Loucy (cell line): ENCODE measurements at regions not wholly inside any gene's neighbourhood (a gene's known extent, or its start where the extent isn't known, plus 50 kb on each side); places are given as distances from the start of the nearest gene placed in this dataset.

Experiments used
- H2AFZ ChIP-seq: fragments of 200-600 bp; sonication (generic); 2 replicates; pipeline ENCODE4 v1.6.0; 2016; ENCODE audit warnings: antibody characterized with exemption, mild to moderate bottlenecking, low read length, moderate library complexity
- H3F3A ChIP-seq: fragments of 200-600 bp; 2 replicates; pipeline ENCODE4 v1.6.0; 2016; ENCODE audit warnings: antibody characterized with exemption, low read depth, mild to moderate bottlenecking
- H3K27me3 ChIP-seq: fragments of 200-600 bp; sonication (generic); 2 replicates; pipeline ENCODE4 v1.6.1; 2014; ENCODE audit warnings: low read length, mild to moderate bottlenecking; ENCODE audit not compliant: insufficient read depth, poor library complexity, severe bottlenecking
- H3K36me3 ChIP-seq: fragments of 200-600 bp; sonication (generic); 2 replicates; pipeline ENCODE4 v1.6.1; 2016; ENCODE audit warnings: low read length; ENCODE audit not compliant: insufficient read depth
- H3K4me1 ChIP-seq: fragments of 200-600 bp; sonication (generic); 2 replicates; pipeline ENCODE4 v1.5.1; 2014; ENCODE audit warnings: low read length, mild to moderate bottlenecking; ENCODE audit not compliant: insufficient read depth, poor library complexity, severe bottlenecking
- H3K4me2 ChIP-seq: fragments of 200-600 bp; sonication (generic); 2 replicates; pipeline ENCODE4 v1.6.0; 2014; ENCODE audit warnings: antibody characterized with exemption, low read length, low read depth, mild to moderate bottlenecking; ENCODE audit not compliant: poor library complexity, severe bottlenecking
- H3K4me3 ChIP-seq: fragments of 200-600 bp; sonication (generic); 2 replicates; pipeline ENCODE4 v1.5.1; 2014; ENCODE audit warnings: low read length, mild to moderate bottlenecking, mixed read lengths; ENCODE audit not compliant: poor library complexity, severe bottlenecking
- H3K79me2 ChIP-seq: fragments of 200-600 bp; sonication (generic); 2 replicates; pipeline ENCODE4 v1.6.1; 2014; ENCODE audit warnings: low read length; ENCODE audit not compliant: insufficient read depth
- H3K9ac ChIP-seq: fragments of 200-600 bp; sonication (generic); 2 replicates; pipeline ENCODE4 v1.6.0; 2014; ENCODE audit warnings: mild to moderate bottlenecking, low read depth, low read length, moderate library complexity; ENCODE audit not compliant: poor library complexity, severe bottlenecking
- H3K9me2 ChIP-seq: fragments of 200-600 bp; sonication (generic); replicated peaks from 2 replicates; pipeline ENCODE4 v1.6.1; 2016; ENCODE audit warnings: low read depth, low read length, mixed read lengths
- H3K9me3 ChIP-seq: fragments of 200-600 bp; sonication (generic); 2 replicates; pipeline ENCODE4 v1.6.1; 2014; ENCODE audit warnings: mild to moderate bottlenecking, antibody characterized with exemption, low read length, low read depth; ENCODE audit not compliant: insufficient read depth
- H4K20me1 ChIP-seq: fragments of 200-600 bp; sonication (generic); 2 replicates; pipeline ENCODE4 v1.6.0; 2014; ENCODE audit warnings: antibody characterized with exemption, low read length, mild to moderate bottlenecking; ENCODE audit not compliant: insufficient read depth, poor library complexity, severe bottlenecking
- EZH2phosphoT487 ChIP-seq: fragments of 200-600 bp; IDR thresholded peaks from 2 replicates; pipeline ENCODE4 v1.6.1; 2018; ENCODE audit warnings: antibody characterized with exemption, mild to moderate bottlenecking, moderate library complexity, borderline replicate concordance
- TF ChIP-seq, protein P1 (sequence below): fragments of 200-600 bp; sonication (generic); conservative IDR thresholded peaks from 2 replicates; pipeline ENCODE4 v1.5.1; 2014; ENCODE audit warnings: mild to moderate bottlenecking, antibody characterized with exemption, low read length

DNA sequence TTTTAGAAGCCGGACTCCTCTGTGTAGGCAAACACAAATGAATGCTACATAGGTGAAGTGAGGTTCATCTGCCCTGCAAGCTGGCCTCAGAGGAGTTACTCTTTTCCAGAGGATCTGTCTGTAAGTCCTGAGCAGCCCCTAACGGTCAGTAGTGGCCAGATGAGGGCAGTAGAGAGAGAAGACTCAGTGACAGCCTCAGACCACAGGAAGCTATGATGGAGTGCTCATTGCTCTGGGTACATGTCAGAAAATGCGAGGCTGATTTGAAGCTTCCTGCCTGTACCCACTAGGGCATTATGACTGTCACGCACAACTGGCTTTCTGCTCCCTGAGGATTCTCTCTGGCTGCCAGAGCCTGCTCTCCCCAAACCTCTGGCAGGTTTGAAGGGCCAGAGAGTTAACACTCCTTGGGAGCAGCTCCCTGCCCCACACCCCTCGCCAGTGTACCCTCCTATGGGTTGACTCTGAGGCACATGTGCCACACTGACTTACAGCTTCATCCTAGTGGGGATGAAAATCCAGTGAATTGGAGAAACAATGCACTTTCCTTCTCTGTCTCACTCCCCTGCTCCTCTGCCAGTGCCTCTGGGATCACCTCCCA lies 141.5 kb downstream of the GABRG2 start:
- TF ChIP-seq, protein P1, sequence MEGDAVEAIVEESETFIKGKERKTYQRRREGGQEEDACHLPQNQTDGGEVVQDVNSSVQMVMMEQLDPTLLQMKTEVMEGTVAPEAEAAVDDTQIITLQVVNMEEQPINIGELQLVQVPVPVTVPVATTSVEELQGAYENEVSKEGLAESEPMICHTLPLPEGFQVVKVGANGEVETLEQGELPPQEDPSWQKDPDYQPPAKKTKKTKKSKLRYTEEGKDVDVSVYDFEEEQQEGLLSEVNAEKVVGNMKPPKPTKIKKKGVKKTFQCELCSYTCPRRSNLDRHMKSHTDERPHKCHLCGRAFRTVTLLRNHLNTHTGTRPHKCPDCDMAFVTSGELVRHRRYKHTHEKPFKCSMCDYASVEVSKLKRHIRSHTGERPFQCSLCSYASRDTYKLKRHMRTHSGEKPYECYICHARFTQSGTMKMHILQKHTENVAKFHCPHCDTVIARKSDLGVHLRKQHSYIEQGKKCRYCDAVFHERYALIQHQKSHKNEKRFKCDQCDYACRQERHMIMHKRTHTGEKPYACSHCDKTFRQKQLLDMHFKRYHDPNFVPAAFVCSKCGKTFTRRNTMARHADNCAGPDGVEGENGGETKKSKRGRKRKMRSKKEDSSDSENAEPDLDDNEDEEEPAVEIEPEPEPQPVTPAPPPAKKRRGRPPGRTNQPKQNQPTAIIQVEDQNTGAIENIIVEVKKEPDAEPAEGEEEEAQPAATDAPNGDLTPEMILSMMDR: peak; percentile 44
- no peak for TF ChIP-seq EZH2phosphoT487
- no peaks in the 10 kb centered on the region for H3K36me3 ChIP-seq
- no peaks in the 10 kb centered on the region for H3K9me3 ChIP-seq
- H3K27me3 ChIP-seq: no peaks in the 10 kb centered on the region
- no peaks in the 10 kb centered on the region for H4K20me1 ChIP-seq
- H3F3A ChIP-seq: no peaks in the 10 kb centered on the region
- no peak overlapping the region for H3K4me2 ChIP-seq
- no peak overlapping the region for H2AFZ ChIP-seq
- no peak overlapping the region for H3K4me3 ChIP-seq
- no peaks in the 10 kb centered on the region for H3K9me2 ChIP-seq
- H3K79me2 ChIP-seq: no peaks in the 10 kb centered on the region
- no peaks in the 10 kb centered on the region for H3K4me1 ChIP-seq
- no peak overlapping the region for H3K9ac ChIP-seq

DNA sequence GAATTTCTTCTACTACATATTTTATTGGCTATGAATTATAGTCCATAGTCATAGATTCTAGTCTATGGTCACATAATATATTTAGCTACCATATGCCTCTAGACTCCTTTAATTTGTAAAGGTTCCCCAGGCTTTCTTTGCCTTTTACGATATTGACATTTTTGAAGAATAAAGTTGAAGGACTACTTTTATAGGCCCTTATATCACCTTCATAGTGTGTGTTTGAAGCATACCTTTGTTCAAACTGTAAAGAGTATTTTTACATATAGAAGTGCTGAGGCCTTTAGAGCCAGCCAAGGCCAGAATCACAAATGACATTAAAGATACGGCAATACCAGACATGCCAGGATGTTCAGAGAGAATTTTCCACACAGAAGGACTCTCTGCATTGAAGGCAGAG lies 147.0 kb downstream of the GABRG2 start:
- Histone ChIP-seq H3K79me2 (no peaks in the 10 kb centered on the region), H3K4me2 (no peak overlapping the region), H4K20me1 (no peaks in the 10 kb centered on the region), H2AFZ (no peak overlapping the region), H3K36me3 (no peaks in the 10 kb centered on the region), H3K9me3 (no peaks in the 10 kb centered on the region), H3K4me1 (no peaks in the 10 kb centered on the region), H3F3A (no peaks in the 10 kb centered on the region), H3K9ac (no peak overlapping the region), H3K9me2 (no peaks in the 10 kb centered on the region), H3K27me3 (no peaks in the 10 kb centered on the region), H3K4me3 (no peak overlapping the region)
- no peak for TF ChIP-seq EZH2phosphoT487
- TF ChIP-seq, protein P1: no peak

DNA sequence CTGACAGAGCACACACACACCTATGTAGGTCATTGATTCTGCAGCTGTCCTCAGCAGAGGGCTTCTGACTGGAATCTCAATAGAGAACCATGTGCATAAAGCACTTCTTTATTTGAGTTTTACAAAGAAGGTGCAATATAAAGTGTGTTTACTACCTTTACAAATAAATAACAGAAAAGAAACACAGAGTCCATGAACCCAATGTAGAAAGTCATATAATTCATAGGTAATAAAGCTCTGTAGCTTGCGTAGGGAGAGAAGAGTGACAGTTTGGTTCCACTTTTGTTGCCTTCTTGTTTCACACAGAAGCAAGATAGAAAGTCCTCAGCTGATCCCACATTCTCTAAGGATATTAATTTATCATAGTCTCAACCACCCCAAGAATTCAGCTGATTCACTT lies 149.5 kb downstream of the GABRG2 start:
- Histone ChIP-seq H3K9ac (no peak overlapping the region), H3K4me3 (no peak overlapping the region), H3K4me2 (no peak overlapping the region), H3K9me2 (no peaks in the 10 kb centered on the region), H3F3A (no peaks in the 10 kb centered on the region), H4K20me1 (no peaks in the 10 kb centered on the region), H3K27me3 (no peaks in the 10 kb centered on the region), H3K9me3 (no peaks in the 10 kb centered on the region), H2AFZ (no peak overlapping the region), H3K79me2 (no peaks in the 10 kb centered on the region), H3K36me3 (no peaks in the 10 kb centered on the region), H3K4me1 (no peaks in the 10 kb centered on the region)
- TF ChIP-seq, protein P1: no peak
- TF ChIP-seq EZH2phosphoT487: no peak
